HG03135 (cell line): ENCODE measurements at regions not wholly inside any gene's neighbourhood (a gene's known extent, or its start where the extent isn't known, plus 50 kb on each side); places are given as distances from the start of the nearest gene placed in this dataset.
A peak's percentile ranks its signal among the peaks of the same experiment; 100 is the strongest.

Experiments
- ATAC-seq: cut with Tn5 transposase; IDR thresholded peaks from one replicate; pipeline ENCODE4 v1.9.1; 2021; ENCODE audit warnings: mild to moderate bottlenecking, moderate library complexity; ENCODE audit not compliant: unreplicated experiment

GRCh38 chrX:148361641-148362040, 138.8 kb upstream of the AFF2 start:
- no peak for ATAC-seq

GRCh38 chrX:148363471-148364235, 136.8 kb upstream of the AFF2 start:
- ATAC-seq: no peak

GRCh38 chrX:148365233-148365632, 135.2 kb upstream of the AFF2 start:
- no peak for ATAC-seq

DNA sequence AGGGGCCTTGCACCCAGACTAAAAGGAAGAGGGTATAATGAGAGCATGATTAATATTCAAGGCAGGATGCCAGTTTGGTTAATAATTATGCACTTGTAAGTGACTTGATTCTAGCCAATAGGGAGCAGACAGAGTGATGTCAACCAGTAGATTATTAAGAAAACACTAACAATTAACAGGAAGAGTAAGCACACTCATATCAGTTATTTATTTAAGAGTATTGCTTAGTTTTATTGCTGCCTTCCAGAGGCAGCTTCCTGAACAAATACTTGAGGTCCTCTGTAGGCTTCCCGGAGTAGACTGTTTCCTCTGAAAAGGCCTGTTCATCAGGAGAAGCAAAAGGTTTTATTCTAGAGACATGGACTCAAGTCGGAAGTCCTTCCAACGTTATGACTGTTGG, 129.1 kb upstream of the AFF2 start:
- no peak for ATAC-seq

DNA sequence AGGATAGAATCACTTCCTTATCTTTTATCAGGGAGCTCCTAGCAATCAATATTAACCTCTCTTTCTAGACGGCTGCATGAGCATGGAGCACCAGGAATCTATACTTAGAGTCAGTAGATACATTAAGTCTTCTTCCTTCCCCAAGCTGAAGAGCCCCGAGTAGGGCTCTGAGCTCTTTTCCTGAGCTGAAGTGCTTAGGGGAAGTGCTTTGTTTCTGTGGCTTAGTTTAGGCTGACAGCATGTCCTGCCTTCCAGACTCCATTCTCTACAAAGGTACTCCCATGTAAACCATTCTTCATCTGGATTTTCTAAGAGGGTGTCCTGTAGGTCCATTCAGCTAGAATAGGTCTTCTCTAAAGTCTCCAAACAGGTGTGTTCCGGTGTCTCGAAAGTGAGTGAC, 127.5 kb upstream of the AFF2 start:
- ATAC-seq: no peak

DNA sequence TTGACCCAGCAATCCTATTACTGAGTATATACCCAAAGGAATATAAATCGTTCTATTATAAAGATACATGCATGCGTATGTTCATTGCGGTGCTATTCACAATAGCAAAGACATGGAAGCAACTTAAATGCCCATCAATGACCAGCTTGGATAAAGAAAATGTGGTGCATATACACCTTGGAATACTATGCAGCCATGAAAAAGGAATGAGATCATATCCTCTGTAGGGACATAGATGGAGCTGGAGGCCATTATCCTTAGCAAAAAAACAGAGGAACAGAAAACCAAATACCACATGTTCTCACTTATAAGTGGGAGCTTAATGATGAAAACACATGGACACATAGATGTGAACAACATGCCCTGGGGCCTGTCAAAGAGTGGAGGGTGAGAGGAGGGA, 124.1 kb upstream of the AFF2 start:
- ATAC-seq: no peak

DNA sequence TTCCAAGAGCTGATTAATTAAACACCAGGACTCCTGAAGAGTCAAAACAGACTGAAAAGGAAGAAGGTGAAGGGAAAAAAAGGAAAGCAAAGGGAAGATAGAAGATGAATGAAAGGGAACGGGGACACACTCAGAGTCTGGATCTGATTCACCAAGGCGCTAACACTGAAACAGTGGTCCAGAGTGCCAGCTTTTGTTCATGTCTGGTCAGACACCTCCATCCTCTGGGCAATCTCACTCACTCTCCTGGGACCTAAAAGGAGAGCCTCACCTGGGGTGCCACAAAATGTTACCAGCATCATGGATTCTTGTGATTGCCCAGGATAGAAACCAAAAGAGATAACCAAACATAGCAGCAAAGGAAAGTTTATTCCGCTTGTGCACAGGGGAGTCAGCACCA, 120.3 kb upstream of the AFF2 start:
- no peak for ATAC-seq

GRCh38 chrX:148380650-148381561, 119.5 kb upstream of the AFF2 start:
- peak; percentile 98 for ATAC-seq

DNA sequence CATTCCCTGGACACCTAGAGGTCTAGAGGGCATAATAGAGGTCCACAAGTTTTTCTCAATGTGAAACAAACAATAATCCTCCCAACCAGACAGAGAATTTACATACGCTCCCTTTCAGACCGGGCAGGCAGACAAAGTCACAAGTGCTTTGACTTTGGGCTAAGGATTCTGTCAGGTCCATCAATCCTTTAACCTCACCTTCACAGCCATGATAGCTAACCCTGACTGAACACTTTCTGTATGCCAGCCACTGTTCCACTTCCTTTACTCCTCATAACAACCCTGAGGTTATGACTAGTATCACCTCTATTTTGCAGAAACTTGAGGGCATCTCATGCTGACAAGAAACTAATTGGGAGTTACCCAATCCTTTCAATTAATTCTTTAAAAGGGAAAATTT, 118.8 kb upstream of the AFF2 start:
- ATAC-seq: peak; percentile 32

- ATAC-seq: no peak
Observed at GRCh38 chrX:148382983-148383382, 117.4 kb upstream of the AFF2 start.

DNA sequence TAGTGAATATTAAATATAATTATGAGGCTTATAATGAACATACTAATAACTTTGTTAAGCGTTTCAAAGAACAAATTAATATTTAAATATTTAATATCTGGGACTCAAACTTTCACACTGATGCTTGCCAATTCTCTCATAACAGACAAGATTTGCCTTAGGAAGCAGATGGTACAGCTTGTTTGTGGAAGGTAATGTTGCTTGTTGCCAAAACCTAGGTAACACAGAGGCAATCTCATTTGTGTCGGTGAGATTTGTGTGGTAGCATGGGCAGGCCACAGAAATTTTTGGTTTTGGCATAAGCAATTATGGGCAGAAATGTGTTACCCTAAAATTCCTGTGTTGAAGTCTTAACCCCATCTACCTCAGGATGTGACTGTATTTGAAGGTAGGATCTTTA, 114.9 kb upstream of the AFF2 start:
- no peak for ATAC-seq

DNA sequence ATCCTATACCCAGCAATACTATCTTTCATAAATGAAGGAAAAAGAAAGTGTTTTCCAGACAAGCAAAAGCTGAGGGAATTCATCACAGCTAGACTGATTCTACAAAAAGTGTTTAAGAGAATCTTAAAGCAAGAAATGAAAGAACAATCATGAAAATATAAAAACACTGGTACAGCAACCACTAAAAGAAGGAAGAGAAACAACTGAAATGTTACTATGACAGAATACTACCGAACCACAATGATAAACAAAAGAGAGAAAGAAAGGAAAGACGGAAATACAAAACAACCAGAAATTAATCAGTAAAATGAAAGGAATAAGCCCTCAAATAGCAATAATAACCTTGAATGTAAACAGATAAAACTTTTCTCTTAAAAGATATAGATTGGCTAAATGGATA, 110.8 kb upstream of the AFF2 start:
- no peak for ATAC-seq

- no peak for ATAC-seq
Observed at GRCh38 chrX:148412006-148412405, 88.4 kb upstream of the AFF2 start.

DNA sequence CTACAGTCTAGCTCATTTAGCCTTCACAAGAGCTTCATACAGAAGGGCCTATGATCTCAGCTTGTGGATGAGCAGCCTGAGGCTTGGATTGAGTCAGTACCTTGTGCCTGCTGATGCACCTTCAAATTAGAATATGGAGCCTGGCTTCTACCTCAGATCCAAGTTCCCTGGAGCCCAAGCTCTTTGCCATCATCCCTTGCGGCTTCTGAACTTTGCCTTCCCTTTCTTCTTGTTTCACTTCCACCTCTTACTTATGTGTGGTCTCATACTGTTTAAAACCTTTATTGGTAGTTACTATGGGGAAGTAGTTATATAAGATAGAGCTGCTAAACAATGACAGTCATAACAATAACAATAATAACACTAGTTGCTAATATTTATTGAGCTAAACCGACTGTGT, 84.3 kb upstream of the AFF2 start:
- ATAC-seq: no peak

DNA sequence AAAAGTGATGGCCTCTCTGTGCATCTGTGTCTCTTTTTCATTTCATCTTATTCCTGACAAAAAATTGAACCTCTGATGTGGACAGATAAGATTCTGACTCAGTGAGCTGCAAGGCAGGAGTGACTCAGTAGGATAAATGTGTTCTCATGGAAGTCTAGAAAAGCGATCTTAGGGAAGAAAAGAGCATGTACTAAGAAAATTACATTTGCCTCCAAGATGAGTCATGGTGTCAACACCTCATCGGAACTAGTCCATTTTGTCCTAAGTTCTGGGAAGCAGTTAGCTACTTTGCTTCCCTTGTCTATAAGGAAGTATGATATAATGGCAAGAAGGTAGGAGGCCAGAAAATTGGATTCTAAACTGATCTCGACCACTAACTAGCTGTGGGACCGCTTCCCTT, 83.5 kb upstream of the AFF2 start:
- ATAC-seq: no peak

GRCh38 chrX:148417934-148418333, 82.5 kb upstream of the AFF2 start:
- ATAC-seq: no peak

DNA sequence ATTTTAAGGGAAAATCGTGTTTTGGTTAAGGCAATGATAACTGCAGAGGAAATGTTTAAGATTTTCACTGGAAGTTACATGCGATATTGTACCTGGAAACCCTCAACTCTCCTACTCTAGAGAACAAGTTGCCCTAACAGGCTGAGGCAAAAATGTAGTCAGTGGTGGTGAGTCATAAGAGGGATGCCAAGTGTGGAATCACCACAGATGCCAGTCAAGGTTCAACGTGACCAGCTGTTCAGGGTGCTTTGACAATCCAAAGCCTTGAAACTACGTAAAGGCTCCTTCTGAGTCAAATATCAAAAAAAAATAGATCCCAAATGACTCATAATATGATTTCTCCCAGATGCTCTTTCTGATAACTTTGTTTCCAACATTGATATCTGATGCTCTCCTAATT, 77.9 kb upstream of the AFF2 start:
- no peak for ATAC-seq

- ATAC-seq: no peak
Observed at GRCh38 chrX:148424570-148424969, 75.8 kb upstream of the AFF2 start.

- no peak for ATAC-seq
Observed at GRCh38 chrX:148426467-148426866, 74.0 kb upstream of the AFF2 start.

GRCh38 chrX:148441387-148441786, 59.0 kb upstream of the AFF2 start:
- no peak for ATAC-seq

- ATAC-seq: no peak
Observed at GRCh38 chrX:148443216-148443615, 57.2 kb upstream of the AFF2 start.

GRCh38 chrX:148448686-148449085, 51.7 kb upstream of the AFF2 start:
- no peak for ATAC-seq
